Breast epithelium (tissue), 3 donors: ENCODE measurements at regions not wholly inside any gene's neighbourhood (a gene's known extent, or its start where the extent isn't known, plus 50 kb on each side); places are given as distances from the start of the nearest gene placed in this dataset.

Experiments
- CTCF ChIP-seq, 3 donors: fragments of 450-650 bp; IDR thresholded peaks; one replicate each; pipeline ENCODE4 v1.5.1; 2016 to 2017; ENCODE audit warnings: antibody characterized with exemption in 3 of 3, mild to moderate bottlenecking in 3 of 3, moderate library complexity in 3 of 3
- POLR2AphosphoS5 ChIP-seq, 3 donors: sonication (generic); formaldehyde crosslinking; IDR thresholded peaks; one replicate each; pipeline ENCODE4 v1.6.1; 2017; ENCODE audit warnings: antibody characterized with exemption in 3 of 3

- no peak for TF ChIP-seq CTCF (IDR thresholded peaks at IDR 0.05)
- TF ChIP-seq POLR2AphosphoS5 (IDR thresholded peaks at IDR 0.05): no peak
Observed at GRCh38 chr18:28404694-28405093, 227.8 kb upstream of the CDH2 start.
